IPS DF 4.7 (cell line): ENCODE measurements at regions not wholly inside any gene's neighbourhood (a gene's known extent, or its start where the extent isn't known, plus 50 kb on each side); places are given as distances from the start of the nearest gene placed in this dataset.
"Not testable (repeated sequence)": the region's sequence is repeated elsewhere in the genome, so short reads cannot be mapped to it uniquely, and the experiment has no call there.

Experiments used
- DNase-seq: peaks from one replicate; pipeline ENCODE4 v3.0.0-alpha.2; 2013; ENCODE audit warnings: low spot score; ENCODE audit errors: extremely low read depth

GRCh38 chr6:154598399-154598798, 87.9 kb upstream of the CNKSR3 start:
- DNase-seq = no peak

DNA sequence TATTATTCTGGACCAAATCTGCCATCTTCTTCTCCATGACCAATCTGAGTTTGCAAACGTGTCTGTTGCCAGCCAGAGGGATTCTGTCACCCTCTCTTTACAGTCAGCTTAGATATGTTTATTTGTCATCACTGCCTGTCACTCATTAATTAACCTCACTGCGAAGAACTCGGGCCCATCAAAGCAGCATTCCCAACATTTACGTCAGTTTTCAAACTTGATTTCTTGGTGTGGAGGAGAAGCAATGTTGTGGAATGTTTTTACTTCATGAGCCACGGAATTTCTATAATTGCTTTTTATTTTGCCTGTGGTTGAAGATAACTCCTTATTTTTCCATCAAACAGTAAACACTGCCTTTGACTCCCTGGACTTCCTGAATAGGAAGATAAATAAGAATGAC, 91.8 kb upstream of the CNKSR3 start:
- DNase-seq = no peak

DNA sequence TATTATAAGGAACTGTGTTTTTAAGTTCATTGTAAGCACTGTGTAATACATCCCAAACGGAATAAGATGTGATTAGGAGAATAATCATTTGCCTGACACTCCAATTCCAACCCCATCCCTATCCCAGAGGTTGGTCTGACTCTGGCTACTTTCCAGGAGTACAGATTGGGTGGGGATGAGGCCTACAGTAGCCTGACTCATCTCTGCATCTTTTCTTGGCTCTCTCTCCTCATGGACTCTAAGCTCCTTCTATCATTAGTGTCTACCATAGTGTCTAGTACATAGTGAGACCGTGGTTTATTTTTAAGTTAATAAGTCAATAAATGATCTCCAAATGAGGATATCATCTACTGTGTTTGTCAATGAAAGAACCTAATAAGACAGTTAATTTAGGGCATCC, 92.2 kb upstream of the CNKSR3 start:
- no peak for DNase-seq

- DNase-seq = no peak
These were observed 93.6 kb upstream of the CNKSR3 start for GRCh38 chr6:154604119-154604518.

DNA sequence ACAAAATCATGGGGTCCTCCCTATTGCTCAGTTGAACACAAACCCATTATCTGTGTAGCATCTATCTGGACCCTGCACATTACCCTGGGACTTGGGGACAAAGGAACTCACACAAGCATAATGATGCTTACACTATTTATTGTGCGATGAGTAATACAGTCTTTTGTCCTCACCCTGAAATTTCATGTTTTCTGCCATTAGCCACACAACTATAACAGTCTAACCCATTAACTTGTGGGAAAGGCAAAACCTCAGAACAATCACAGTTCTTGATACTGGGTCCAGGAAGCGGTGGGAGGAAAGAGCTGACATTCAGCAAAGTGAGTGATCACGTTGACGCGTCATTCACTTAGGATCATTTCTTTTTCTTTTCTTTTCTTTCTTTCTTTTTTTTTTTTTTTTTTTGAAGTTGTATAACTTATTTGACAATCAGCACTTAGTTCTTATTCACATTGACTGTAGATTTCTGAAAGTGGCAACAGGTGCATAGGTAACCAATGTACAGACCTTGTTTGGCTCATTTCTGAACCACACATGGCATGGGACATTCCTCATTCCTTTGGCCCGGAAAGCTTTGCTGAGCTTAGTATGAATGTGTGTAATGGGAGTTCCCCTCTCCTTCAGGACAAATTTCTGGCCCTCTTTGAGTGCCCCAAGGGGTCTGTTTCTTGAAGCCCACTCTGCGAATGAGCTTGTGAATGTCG, 94.8 kb upstream of the CNKSR3 start:
- DNase-seq = no peak

DNA sequence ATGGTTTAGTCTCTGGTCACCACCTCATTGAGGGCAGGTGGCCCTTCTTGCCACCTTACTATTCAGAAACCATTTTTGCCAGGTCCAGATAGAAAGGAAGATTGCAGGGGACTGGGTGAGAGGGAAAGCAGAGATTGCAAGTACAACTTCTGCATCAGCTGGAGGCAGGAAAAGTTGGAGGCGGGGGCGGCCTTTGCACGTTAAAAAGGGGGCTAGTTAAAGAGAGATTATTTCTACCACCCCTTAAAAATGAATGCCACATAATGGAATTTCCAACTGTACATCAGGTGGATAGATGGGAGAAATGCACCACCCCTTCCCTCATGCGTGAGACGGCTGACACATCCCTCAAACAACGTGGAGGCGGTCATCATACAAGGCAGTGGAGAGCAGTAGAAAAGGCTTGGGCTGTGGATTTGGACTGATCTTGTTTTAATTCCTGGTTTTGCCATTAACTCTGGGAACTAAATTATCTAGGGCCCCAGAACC, 95.4 kb upstream of the CNKSR3 start:
- no peak for DNase-seq

DNA sequence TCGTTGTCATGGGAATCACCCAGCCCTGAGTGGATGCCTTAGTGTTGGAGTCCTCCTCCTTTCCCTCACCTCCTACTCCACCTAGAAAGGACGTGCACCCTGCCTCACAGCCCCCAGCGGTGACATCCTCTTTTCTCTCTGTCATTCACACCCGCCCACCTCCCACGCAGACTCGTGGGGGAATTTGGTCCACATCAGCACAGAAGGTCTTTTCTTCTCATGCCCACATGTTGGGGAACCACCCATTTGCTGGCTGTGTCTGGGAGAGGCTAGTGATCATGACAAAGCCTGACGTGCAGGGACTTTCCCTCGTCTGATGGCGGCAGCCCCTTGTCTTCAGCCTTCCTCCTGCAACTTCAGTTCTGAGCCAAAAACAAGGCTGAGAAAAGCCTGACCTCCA, 96.0 kb upstream of the CNKSR3 start:
- no peak for DNase-seq

GRCh38 chr6:154606860-154607259, 96.4 kb upstream of the CNKSR3 start:
- DNase-seq = no peak

DNA sequence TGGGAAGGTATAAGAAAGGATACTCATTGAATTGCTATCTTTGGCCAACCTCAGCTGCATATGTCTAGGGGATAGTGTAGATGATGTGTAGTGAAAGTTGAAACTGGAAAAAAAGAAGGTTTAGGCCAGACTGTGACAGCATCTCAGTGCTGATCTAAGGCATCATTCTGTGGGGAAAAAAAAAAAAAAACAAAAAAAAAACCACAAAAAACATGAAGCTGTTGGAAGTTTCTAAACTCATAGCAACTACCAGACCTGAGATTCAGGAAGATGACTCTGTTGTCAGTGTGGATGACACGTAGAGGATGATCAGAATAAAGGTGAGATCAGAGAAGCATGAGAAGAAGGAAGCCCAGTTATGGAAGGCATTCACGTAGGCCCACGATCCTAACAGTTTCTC, 100.8 kb upstream of the CNKSR3 start:
- DNase-seq = no peak

GRCh38 chr6:154611847-154612246, 101.4 kb upstream of the CNKSR3 start:
- DNase-seq = no peak

GRCh38 chr6:154613137-154613676, 102.7 kb upstream of the CNKSR3 start:
- DNase-seq = no peak

DNA sequence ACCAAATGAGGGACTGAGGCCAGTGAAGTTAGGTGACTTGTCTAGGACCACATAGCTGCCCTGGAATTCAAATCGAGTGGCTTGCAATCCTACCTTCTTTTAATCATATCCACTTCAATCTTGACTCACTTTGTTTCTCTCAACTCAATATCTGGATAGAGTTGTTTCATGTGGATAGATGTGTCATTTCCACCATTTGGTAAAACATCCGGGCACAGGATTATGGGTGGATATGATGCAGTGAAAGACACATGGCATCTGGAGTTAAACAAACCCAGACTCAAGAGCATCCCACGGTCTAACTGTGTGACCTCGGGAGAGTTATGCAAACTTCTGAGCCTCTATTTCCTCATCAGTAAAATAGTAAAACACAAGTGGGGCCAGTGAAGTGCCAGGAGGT, 103.6 kb upstream of the CNKSR3 start:
- DNase-seq = no peak

DNA sequence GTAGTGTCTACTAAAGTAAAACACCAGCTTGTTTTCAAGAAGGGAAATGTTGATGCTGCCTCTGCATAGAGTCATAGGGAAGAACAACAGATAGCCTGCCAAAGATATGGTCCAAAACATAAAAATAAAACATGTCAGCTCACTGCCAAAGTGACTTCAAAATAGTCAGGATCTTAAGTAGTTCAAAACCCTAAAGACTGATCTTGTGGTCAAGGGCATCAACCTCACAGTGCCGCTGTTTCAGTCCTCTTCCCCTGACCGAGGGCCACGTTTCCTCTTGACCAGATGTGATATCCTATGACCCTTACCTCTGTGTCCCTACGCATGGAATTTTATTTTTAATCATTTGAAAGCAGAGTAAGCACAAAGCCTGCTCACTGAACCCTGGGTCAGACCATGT, 104.2 kb upstream of the CNKSR3 start:
- no peak for DNase-seq

DNA sequence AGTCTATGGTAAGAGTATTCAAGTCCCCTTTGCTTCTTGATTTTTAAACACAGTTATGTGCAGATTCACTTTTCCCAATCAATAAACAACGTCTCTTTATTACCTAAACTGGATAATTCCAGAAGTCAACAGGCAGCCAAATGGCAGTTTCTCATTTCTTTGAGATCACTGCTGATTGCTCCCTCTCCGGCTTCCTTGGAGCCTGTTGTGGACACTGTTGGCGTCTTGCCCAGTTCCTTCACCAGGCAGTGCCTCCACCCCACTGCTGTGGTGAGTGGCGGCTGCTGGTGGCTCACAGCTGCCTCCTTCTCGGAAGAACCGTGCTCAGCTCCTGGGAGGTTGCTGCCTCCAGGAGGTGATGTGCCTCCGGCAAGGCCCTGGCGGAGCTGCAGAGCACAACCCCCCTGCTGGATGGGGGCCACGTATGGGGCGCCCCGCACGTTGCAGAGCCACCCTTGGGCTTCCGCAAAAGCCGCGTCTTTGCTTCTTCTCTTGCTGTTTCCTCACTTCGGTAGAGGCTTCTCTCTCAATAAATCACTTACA, 105.1 kb upstream of the CNKSR3 start:
- no peak for DNase-seq

GRCh38 chr6:154617175-154617574, 106.7 kb upstream of the CNKSR3 start:
- DNase-seq = no peak

DNA sequence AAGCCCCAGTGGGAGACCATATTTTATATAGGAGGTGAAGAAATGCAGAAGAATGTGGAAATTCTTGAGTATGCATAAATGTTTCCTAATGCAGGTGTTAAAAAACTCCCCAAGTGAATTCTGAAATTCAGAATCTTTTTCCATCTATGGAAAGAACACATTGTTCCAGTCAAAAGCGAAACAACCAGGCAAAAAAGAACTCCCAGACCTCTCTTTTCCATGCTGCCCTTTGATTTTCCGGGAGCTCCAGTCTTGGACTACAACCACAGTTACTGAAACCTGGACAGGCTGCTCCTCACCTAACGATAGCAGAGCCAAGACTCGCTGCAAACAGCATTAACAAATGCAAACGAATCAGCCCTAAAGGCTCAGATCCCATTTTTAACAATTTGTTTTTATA, 108.7 kb upstream of the CNKSR3 start:
- DNase-seq = no peak

DNA sequence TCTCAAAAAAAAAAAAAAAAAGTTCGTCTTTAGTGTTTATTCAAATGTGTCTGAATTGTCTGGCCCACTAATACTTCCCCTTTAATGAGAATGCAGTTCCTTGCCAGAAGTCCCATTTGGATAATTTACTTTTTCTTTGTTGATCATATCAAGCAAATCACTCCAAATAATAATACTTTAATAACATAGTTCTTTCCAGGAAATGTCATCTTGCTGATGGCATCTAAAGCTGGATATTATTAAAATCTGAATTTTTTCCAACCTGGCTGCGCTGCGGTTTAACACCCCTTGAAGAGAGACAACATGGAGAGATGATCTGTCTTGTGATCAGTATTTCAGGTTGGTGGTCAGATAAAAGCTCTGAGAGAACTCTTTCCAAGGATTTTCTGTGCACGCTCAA, 111.2 kb upstream of the CNKSR3 start:
- no peak for DNase-seq

- no peak for DNase-seq
These were observed 110.4 kb upstream of the SCAF8 start for GRCh38 chr6:154622618-154623336.

DNA sequence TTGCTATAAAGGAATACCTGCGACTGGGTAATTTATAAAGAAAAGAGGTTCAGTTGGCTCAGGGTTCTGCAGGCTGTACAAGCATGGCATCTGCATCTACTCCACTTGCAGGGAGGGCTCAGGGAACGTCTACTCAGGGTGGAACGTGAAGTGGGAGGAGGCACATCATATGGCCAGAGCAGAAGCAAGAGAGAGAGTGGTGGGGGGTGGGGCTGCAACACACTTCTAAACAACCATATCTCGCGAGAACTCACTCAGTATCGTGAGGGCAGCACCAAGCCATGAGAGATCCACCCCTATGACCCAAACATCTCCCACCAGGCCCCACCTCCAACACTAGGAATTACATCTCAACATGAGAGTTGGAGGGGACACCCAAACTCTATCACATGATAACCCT, 109.8 kb upstream of the SCAF8 start:
- no peak for DNase-seq

- no peak for DNase-seq
These were observed 109.1 kb upstream of the SCAF8 start for GRCh38 chr6:154624038-154624599.

GRCh38 chr6:154624727-154625126, 108.5 kb upstream of the SCAF8 start:
- not testable (repeated sequence) for DNase-seq

GRCh38 chr6:154625721-154626120, 107.5 kb upstream of the SCAF8 start:
- no peak for DNase-seq
